ENCODE measurements at regions not wholly inside any gene's neighbourhood (a gene's known extent, or its start where the extent isn't known, plus 50 kb on each side); places are given as distances from the start of the nearest gene placed in this dataset.
"Not testable (repeated sequence)": the region's sequence is repeated elsewhere in the genome, so short reads cannot be mapped to it uniquely, and the experiment has no call there.

DNA sequence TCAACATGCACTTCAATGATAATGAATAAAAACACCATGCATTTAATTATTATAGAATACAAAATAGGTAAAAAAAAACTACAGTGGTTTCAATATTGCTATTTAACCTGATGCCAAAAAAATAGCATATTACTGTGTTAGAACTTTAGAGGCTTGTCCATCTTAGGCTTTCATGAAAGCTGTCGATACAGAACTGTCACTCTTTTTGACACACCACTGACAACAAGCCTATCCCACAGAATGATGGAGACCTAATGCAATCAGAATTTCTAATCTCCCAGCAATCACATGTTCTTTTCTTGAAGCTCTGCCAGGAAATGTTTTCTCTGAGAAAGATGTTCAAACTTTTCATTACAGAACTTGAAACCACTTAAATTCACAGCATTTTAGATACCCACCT lies 490.3 kb upstream of the EPHA6 start:
- no peak for DNase-seq (ENCODE audit: low read depth)

DNA sequence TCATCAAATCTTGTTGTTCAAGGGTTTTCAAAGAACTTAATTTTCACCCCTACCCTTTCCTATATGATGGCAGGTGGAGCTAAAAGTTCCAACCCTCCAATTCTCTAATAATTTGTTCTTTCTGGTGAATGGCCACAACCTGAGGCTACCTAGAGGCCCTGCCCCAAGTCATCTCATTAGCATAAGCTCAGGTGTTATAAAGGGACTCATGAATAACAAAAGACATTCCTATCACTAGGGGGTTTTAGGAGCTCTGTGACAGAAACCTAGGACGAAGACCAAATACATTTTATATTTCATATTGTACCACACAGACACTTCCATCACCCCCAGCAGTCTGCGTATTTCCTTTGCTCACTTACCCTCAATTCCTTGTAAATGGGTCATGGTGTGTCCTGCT lies 483.6 kb upstream of the EPHA6 start:
- no peak for DNase-seq (ENCODE audit: low read depth)

DNA sequence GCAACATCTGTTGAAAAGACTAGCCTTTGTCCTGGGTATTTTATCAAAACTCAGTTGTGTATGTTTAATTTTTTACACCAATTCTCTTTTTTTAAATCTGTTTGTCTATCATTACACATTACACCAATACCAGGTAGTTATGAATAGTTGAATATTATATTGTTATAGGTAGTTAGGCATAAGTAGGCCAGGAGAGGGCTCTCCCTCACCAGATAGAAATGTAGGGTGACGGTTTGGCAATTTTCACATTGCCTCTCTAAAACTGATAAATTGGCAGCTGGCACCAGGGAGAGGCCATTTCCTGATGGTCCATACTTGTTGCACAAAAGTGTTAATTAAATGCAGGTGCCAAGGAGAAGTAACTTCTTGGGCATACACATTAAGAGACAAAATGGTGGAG lies 483.1 kb upstream of the EPHA6 start:
- DNase-seq (ENCODE audit: low read depth), result peak; percentile 3

DNA sequence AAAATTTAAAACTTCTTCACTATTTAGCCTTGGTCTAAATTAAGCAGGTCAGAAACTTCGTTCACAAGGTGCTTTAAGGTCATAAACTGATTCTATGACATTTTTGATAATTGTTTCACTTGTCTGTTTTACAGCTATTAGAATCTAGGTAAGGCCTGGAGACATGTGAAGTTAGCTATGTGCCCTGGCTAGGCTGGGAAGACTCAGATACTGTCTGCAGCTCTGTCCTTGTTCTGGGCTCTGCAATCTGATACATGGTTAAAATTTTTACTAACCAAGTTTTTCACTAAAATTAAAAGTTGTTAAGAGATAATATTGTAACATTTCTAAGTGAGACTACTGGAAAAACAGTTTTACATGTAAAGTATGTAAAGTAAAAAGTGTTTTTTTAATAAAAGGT lies 479.6 kb upstream of the EPHA6 start:
- no peak for DNase-seq (ENCODE audit: low read depth)

DNA sequence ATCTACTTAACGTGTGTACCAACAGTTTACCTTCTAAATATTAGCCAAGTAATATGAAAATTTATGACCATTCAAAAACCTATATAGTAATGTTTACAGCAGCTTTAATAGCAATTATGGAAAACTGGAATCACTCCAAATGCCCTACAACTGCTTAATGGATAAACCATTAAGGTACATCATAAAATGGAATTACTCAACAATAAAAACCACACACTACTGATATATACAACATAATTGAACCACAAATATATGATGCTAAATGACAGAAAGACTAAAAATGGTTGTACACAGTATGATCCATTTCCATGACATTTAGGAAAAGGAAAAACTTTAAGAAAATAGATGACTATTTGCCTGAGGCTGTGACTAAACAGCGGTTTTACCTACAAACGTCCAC lies 467.1 kb upstream of the EPHA6 start:
- DNase-seq (ENCODE audit: low read depth), result peak; percentile 5

- DNase-seq (ENCODE audit: low read depth), result not testable (repeated sequence)
Measured at GRCh38 chr3:96351598-96351997, 462.8 kb upstream of the EPHA6 start.

DNA sequence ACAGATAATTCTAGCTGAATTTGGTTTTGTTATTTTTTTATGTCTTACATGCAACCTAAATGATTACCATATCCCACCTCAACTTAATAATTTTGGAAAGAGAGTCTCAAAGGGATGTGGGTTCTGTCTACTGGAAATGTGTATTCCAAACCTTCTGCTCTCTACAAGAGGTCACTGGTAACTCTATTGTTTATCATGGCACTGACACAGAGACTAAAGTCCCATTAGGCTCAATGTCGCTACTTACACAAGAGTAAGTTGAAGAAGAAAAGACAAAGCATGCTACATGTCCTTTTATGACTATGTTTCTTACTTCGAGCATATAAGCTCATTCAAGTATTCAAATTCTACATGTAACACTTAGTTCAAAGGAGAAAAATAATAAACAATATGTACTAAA lies 460.3 kb upstream of the EPHA6 start:
- no peak for DNase-seq (ENCODE audit: low read depth)

GRCh38 chr3:96354742-96355141 lies 459.7 kb upstream of the EPHA6 start:
- peak; percentile 16 for DNase-seq (ENCODE audit: low read depth)

GRCh38 chr3:96361241-96361640 lies 453.2 kb upstream of the EPHA6 start:
- DNase-seq (ENCODE audit: low read depth), result no peak

GRCh38 chr3:96370637-96371036 lies 443.8 kb upstream of the EPHA6 start:
- DNase-seq (ENCODE audit: low read depth), result no peak

GRCh38 chr3:96410006-96410730 lies 404.2 kb upstream of the EPHA6 start:
- no peak for DNase-seq (ENCODE audit: low read depth)

DNA sequence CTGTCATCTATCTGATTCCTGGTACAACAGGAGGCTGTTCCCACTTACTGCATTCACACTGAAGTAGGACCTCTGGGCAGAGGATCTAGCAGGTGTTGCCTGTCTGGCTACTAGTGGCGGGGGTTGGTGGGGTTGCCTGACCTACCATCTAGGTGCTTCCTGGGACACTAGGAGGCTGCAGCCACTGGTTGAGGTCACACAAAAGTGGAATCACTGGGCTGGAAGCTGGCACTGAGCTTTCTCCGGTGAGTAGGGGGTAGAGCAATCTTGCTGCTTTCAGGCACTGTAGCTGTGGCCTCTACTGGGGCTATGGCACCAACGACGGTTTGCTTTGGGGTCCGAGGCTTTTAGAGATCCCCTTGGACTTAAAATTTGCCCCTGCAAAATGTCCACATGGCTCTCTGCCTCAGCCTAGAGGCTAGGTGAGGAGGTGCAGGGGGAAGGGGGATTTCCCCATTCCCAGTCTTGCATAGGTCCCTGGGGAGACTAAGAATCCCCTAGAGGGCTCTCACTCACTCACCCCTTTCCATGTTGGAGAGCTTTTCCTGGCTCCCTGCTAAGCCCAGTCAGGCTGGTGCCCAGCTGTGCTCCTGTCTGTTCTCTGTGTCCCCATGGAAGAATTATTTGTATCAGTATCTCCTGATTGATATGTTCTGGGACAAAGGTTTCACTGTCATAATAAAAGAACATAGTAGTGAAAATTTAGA lies 397.7 kb upstream of the EPHA6 start:
- DNase-seq (ENCODE audit: low read depth), result no peak

GRCh38 chr3:96428097-96428496 lies 386.3 kb upstream of the EPHA6 start:
- DNase-seq (ENCODE audit: low read depth), result no peak

DNA sequence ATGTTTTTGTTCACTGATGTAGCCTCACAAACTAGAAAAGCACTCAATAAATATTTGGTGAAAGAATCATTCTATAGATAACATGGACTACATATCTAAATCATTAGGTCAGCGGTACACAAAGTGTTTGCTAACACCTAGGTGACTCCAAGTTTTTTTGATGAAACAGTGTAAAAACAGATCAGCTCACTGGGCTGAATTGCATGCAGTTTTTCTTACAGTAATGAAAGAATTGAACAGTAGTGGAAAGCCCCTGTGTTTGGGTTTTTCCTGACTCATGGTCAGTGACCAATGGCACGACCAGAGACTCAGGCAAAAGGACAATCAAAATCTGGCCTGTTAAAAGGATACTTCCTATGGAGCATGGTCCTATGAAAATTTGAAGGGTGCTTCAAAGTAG lies 384.3 kb upstream of the EPHA6 start:
- no peak for DNase-seq (ENCODE audit: low read depth)

GRCh38 chr3:96434651-96435050 lies 379.7 kb upstream of the EPHA6 start:
- peak; percentile 10 for DNase-seq (ENCODE audit: low read depth)

DNA sequence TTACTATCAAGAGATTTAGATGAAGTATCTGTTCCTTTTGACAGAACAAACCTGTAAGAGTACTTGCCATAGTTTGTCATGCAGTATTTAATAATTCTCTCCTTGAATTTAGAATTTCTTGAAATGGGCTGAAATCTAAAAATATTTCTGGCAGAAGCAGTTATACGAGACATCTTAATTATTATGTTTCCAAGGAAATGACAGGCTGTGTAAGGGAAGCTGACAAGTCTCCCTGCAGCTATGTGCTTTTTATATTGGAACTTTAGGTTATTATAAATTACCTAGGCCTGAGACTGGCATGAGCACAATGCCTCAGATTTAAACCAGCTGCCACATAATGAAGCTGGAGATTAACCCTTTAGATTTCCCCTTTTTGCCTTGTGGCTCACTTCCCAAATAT lies 365.0 kb upstream of the EPHA6 start:
- no peak for DNase-seq (ENCODE audit: low read depth)

DNA sequence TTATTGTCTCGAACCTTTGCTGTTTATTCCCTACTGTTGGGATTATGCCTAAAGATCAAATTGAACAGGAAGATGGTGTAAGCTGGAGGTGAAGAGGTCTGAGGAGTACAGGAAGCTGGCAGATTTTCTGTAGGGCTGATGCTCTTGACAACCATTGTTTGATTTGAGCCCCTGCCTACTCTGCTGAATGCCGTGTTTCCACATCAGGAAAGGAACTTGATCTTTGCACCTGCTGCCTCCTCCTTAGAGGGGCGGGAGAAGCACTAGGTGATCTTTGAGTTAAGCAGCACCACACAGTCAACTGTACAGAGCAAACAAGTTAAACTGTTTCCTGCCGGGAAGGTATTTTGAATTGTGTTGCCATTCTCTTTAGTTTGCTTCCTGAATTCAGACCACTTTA lies 364.6 kb upstream of the EPHA6 start:
- no peak for DNase-seq (ENCODE audit: low read depth)

- DNase-seq (ENCODE audit: low read depth), result no peak
Measured at GRCh38 chr3:96450699-96451098, 363.7 kb upstream of the EPHA6 start.

DNA sequence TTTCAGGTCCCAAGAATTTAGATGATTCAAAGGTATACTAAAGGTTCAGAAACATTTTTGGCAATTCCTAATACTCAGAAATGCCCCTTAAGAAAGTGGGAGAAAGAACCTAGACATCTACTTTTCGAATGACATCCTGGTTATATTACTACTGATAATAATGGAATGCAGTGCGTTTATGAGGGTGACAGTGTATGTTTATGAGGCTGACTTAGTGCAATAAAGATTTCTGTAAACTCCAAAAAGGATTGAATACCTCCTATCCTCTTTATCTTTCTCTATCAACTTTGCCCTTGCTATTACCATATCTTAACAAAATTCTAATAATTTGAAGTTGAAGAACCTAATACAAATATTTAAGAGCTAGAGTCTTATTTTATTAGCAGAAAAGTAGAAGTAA lies 348.9 kb upstream of the EPHA6 start:
- DNase-seq (ENCODE audit: low read depth), result no peak

DNA sequence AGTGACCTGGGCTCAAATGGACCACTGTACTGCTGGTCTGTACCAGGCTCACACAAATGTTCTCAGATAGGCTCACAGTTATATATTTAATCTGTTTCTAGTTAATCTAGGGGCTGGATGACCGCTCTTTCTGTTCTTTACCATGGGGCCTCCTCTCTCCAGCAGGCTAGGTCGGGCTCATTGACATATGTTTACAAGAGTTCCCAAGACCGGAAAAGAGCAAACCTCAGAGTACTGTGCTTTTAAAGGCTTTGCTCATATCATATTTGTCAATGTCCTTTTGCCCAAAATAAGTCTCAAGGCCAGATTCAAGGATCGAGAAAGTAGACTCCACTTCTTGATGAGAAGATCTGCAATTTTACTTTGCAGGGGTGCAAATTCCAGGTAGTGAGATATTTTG lies 348.0 kb upstream of the EPHA6 start:
- peak; percentile 14 for DNase-seq (ENCODE audit: low read depth)

- no peak for DNase-seq (ENCODE audit: low read depth)
Measured at GRCh38 chr3:96467639-96468038, 346.8 kb upstream of the EPHA6 start.

DNA sequence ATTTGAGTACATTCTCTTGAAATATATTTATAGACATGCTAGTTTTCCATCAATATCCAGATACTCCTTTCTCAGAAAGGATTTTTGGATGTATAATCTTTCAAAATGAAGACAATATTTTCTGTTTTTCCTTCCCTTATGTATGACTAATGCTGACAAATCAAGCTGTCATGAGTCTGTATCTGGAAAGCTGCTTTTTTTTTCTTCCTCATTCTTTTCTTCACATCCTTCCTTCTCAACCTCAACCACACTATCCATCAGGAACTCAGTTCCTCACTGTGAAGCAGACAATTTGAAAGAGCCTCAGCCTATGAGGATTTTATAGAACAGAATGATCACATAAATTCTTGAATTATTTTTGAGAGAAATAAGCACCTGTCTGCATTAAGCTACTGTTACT lies 335.9 kb upstream of the EPHA6 start:
- peak; percentile 20 for DNase-seq (ENCODE audit: low read depth)

DNA sequence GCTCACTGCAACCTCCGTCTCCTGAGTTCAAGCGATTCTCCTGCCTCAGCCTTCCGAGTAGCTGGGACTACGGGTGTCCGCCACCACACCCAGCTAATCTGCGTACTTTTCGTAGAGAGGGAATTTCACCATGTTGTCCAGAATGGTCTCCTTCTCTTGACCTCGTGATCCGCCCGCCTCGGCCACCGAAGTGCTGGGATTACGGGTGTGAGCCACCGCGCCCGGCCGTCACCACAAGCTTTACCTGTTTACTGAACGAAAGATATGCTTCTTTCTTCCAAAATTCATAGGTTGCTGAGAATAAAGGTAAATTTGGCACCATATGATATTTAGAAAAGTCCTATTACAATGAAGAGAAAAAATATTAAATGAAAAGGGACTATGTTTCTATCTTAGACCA lies 333.5 kb upstream of the EPHA6 start:
- DNase-seq (ENCODE audit: low read depth), result no peak

- peak; percentile 58 for DNase-seq (ENCODE audit: low read depth)
Measured at GRCh38 chr3:96483191-96483590, 331.2 kb upstream of the EPHA6 start.
